HepG2 (cell line): ENCODE measurements at regions not wholly inside any gene's neighbourhood (a gene's known extent, or its start where the extent isn't known, plus 50 kb on each side); places are given as distances from the start of the nearest gene placed in this dataset.

ENCODE experiments used
- FOSL1 ChIP-seq: sonication (generic); formaldehyde crosslinking; IDR thresholded peaks from 2 replicates; pipeline ENCODE4 v1.9.0; 2021; ENCODE audit warnings: missing genetic modification reagents, borderline replicate concordance
- HNF1A ChIP-seq, 2 experiments: sonication (generic) in 1 of 2; formaldehyde crosslinking in 1 of 2; IDR thresholded peaks; 2 replicates each; pipeline versions ENCODE4 v1.4.0 to v1.6.1; 2016 to 2020; ENCODE audit warnings: borderline replicate concordance in 1 of 2, low read depth in 1 of 2, mild to moderate bottlenecking in 1 of 2, missing genetic modification reagents in 1 of 2
- KDM5B ChIP-seq: sonication (generic); formaldehyde crosslinking; IDR thresholded peaks from 2 replicates; pipeline ENCODE4 v1.4.0; 2020; ENCODE audit warnings: missing genetic modification reagents, mild to moderate bottlenecking, borderline replicate concordance
- NFAT5 ChIP-seq: sonication (generic); formaldehyde crosslinking; IDR thresholded peaks from 2 replicates; pipeline ENCODE4 v1.4.0; 2020; ENCODE audit warnings: missing genetic modification reagents
- USF2 ChIP-seq, 2 experiments: sonication (generic) in 1 of 2; formaldehyde crosslinking in 1 of 2; IDR thresholded peaks; 2 replicates each; pipeline versions ENCODE4 v1.5.1 to v1.6.1; 2011 to 2020; ENCODE audit warnings: borderline replicate concordance in 1 of 2, low read depth in 1 of 2, low read length in 1 of 2, mild to moderate bottlenecking in 1 of 2, missing genetic modification reagents in 1 of 2, moderate library complexity in 1 of 2
- ZBTB3 ChIP-seq: sonication (generic); formaldehyde crosslinking; IDR thresholded peaks from 2 replicates; pipeline ENCODE4 v1.4.0; 2020; ENCODE audit warnings: low read depth, mild to moderate bottlenecking, moderate library complexity, missing genetic modification reagents, borderline replicate concordance
- ZNF792 ChIP-seq: IDR thresholded peaks from 2 replicates; pipeline ENCODE4 v1.6.1; 2016

GRCh38 chr5:51271261-51271660 is 112.0 kb upstream of the ISL1 start (continued):
- TF ChIP-seq USF2 (IDR thresholded peaks at IDR 0.05; ENCODE audit: low read depth, low read length) (no peak), USF2 (CRISPR knock-in tag; IDR thresholded peaks at IDR 0.05; ENCODE audit: borderline replicate concordance) (no peak), HNF1A (IDR thresholded peaks at IDR 0.05; ENCODE audit: low read depth) (no peak), HNF1A (CRISPR knock-in tag; IDR thresholded peaks at IDR 0.05; ENCODE audit: borderline replicate concordance) (no peak), KDM5B (CRISPR knock-in tag) (no peak), ZBTB3 (CRISPR knock-in tag) (no peak), FOSL1 (CRISPR knock-in tag) (no peak), NFAT5 (CRISPR knock-in tag) (no peak), ZNF792 (CRISPR knock-in tag) (no peak)
